Activated B cell treated with CpG ODN at 0.5 μM for 24 hours (primary cell): ENCODE measurements at regions not wholly inside any gene's neighbourhood (a gene's known extent, or its start where the extent isn't known, plus 50 kb on each side); places are given as distances from the start of the nearest gene placed in this dataset.

ENCODE experiments used
- ATAC-seq: fragments of 200-7000 bp; cut with Tn5 transposase; one replicate; pipeline ENCODE4 v1.10.0; 2021; ENCODE audit warnings: low read depth, mild to moderate bottlenecking, moderate library complexity
- CTCF ChIA-PET: fragments of 350-600 bp; sonication (Branson Sonifier 250); formaldehyde crosslinking; loops from one replicate; lab custom pipeline; 2021; ENCODE audit warnings: antibody characterized with exemption; lab: Charles Lee
- POLR2A ChIA-PET: fragments of 350-600 bp; sonication (Branson Sonifier 250); formaldehyde crosslinking; loops from one replicate; lab custom pipeline; 2021; ENCODE audit warnings: antibody characterized with exemption; lab: Charles Lee
- DNase-seq: peaks from one replicate; pipeline ENCODE4 v3.0.0; 2022
- H3K27ac Mint-ChIP-seq: one replicate; pipeline ENCODE4 v1.8.0; 2020; ENCODE audit warnings: mixed read lengths
- H3K27me3 Mint-ChIP-seq: one replicate; pipeline ENCODE4 v1.8.0; 2021; ENCODE audit warnings: mixed read lengths
- H3K36me3 Mint-ChIP-seq: one replicate; pipeline ENCODE4 v1.8.0; 2021; ENCODE audit warnings: low read depth, mixed read lengths
- H3K4me1 Mint-ChIP-seq: one replicate; pipeline ENCODE4 v1.8.0; 2021; ENCODE audit warnings: mixed read lengths
- H3K4me3 Mint-ChIP-seq: one replicate; pipeline ENCODE4 v1.8.0; 2020; ENCODE audit warnings: mild to moderate bottlenecking, mixed read lengths
- H3K9me3 Mint-ChIP-seq: one replicate; pipeline ENCODE4 v1.8.0; 2020; ENCODE audit warnings: mixed read lengths
- CTCF ChIP-seq: fragments of 200-600 bp; IDR thresholded peaks from one replicate; pipeline ENCODE4 v1.8.0; 2022; ENCODE audit warnings: antibody characterized with exemption, mild to moderate bottlenecking
- intact Hi-C: fragments of 100-400 bp; cut with micrococcal nuclease; formaldehyde crosslinking; loops from one replicate; pipeline ENCODE4 v1.15.1; 2024

GRCh38 chr12:42652048-42652447 lies 62.5 kb upstream of the PRICKLE1 start:
- no peak for ATAC-seq
- intact Hi-C loops, result no loop called here
- Mint-ChIP-seq H3K27ac (no peak overlapping the region), H3K36me3 (no peaks in the 10 kb centered on the region), H3K4me3 (no peak overlapping the region), H3K27me3 (peaks cover 1% of the 10 kb centered on the region), H3K9me3 (no peaks in the 10 kb centered on the region), H3K4me1 (no peaks in the 10 kb centered on the region)
- no peak for TF ChIP-seq CTCF
- no peak for DNase-seq
- ChIA-PET CTCF (no interaction called here), POLR2A (no interaction called here)

- Mint-ChIP-seq H3K4me1 (no peaks in the 10 kb centered on the region), H3K27me3 (peaks cover 2% of the 10 kb centered on the region), H3K4me3 (no peak overlapping the region), H3K27ac (no peak overlapping the region), H3K36me3 (no peaks in the 10 kb centered on the region), H3K9me3 (no peaks in the 10 kb centered on the region)
- ATAC-seq (no peak), DNase-seq (no peak)
- ChIA-PET POLR2A (no interaction called here), CTCF (no interaction called here)
- intact Hi-C loops, result no loop called here
- no peak for TF ChIP-seq CTCF
These were observed 58.5 kb upstream of the PRICKLE1 start for GRCh38 chr12:42648061-42648460.

- ATAC-seq (no peak), DNase-seq (no peak)
- H3K27me3 Mint-ChIP-seq, result peaks cover 4% of the 10 kb centered on the region
- no peak for TF ChIP-seq CTCF
- H3K4me1 Mint-ChIP-seq, result no peaks in the 10 kb centered on the region
- CTCF ChIA-PET, result no interaction called here
- POLR2A ChIA-PET, result no interaction called here
- no peaks in the 10 kb centered on the region for H3K9me3 Mint-ChIP-seq
- no peak overlapping the region for H3K27ac Mint-ChIP-seq
- H3K4me3 Mint-ChIP-seq, result no peak overlapping the region
- no peaks in the 10 kb centered on the region for H3K36me3 Mint-ChIP-seq
- intact Hi-C loops, result no loop called here
These were observed 54.5 kb upstream of the PRICKLE1 start for GRCh38 chr12:42643881-42644579.

- intact Hi-C loops, result no loop called here
- H3K36me3 Mint-ChIP-seq, result no peaks in the 10 kb centered on the region
- no peak for ATAC-seq
- H3K9me3 Mint-ChIP-seq, result no peaks in the 10 kb centered on the region
- no peak overlapping the region for H3K27ac Mint-ChIP-seq
- H3K4me1 Mint-ChIP-seq, result no peaks in the 10 kb centered on the region
- no peak overlapping the region for H3K4me3 Mint-ChIP-seq
- POLR2A ChIA-PET, result no interaction called here
- DNase-seq, result no peak
- peaks cover 6% of the 10 kb centered on the region for H3K27me3 Mint-ChIP-seq
- TF ChIP-seq CTCF, result no peak
- CTCF ChIA-PET, result no interaction called here
These were observed 51.8 kb upstream of the PRICKLE1 start for GRCh38 chr12:42641221-42641885.

- Mint-ChIP-seq H3K36me3 (no peaks in the 10 kb centered on the region), H3K27ac (no peak overlapping the region), H3K4me3 (no peak overlapping the region), H3K27me3 (peaks cover 6% of the 10 kb centered on the region), H3K4me1 (no peaks in the 10 kb centered on the region), H3K9me3 (no peaks in the 10 kb centered on the region)
- ATAC-seq (no peak), DNase-seq (no peak)
- no peak for TF ChIP-seq CTCF
- intact Hi-C loops, result no loop called here
- CTCF ChIA-PET, result no interaction called here
- POLR2A ChIA-PET, result no interaction called here
These were observed 50.8 kb upstream of the PRICKLE1 start for GRCh38 chr12:42640391-42640790.
